CD8-positive, alpha-beta memory T cell (primary cell): ENCODE measurements at regions not wholly inside any gene's neighbourhood (a gene's known extent, or its start where the extent isn't known, plus 50 kb on each side); places are given as distances from the start of the nearest gene placed in this dataset.

Experiments
- CTCF ChIA-PET: fragments of 350-600 bp; sonication (Branson Sonifier 250); formaldehyde crosslinking; loops from one replicate; lab custom pipeline; 2021; ENCODE audit warnings: antibody characterized with exemption; lab: Charles Lee
- POLR2A ChIA-PET: fragments of 350-600 bp; sonication (Branson Sonifier 250); formaldehyde crosslinking; loops from one replicate; lab custom pipeline; 2021; ENCODE audit warnings: antibody characterized with exemption; lab: Charles Lee
- DNase-seq, 5 donors: peaks; one replicate each; pipeline versions ENCODE4 v3.0.0 to v3.0.0-alpha.2; 2020 to 2022; ENCODE audit warnings: mixed read lengths in 1 of 5
- H3K27ac ChIP-seq: one replicate; pipeline ENCODE4 v1.7.0; 2013; ENCODE audit warnings: low read depth, mild to moderate bottlenecking, low read length, moderate library complexity
- H3K27me3 ChIP-seq: 2 replicates; pipeline ENCODE4 v1.7.0; 2013; ENCODE audit warnings: low read length, mild to moderate bottlenecking; ENCODE audit not compliant: insufficient read depth, poor library complexity, severe bottlenecking
- H3K36me3 ChIP-seq: 2 replicates; pipeline ENCODE4 v1.7.0; 2013; ENCODE audit warnings: mild to moderate bottlenecking, low read length, moderate library complexity; ENCODE audit not compliant: insufficient read depth
- H3K4me1 ChIP-seq: 2 replicates; pipeline ENCODE4 v1.7.0; 2013; ENCODE audit warnings: mild to moderate bottlenecking, low read length, moderate library complexity; ENCODE audit not compliant: insufficient read depth
- H3K4me3 ChIP-seq: 2 replicates; pipeline ENCODE4 v1.7.0; 2013; ENCODE audit warnings: mild to moderate bottlenecking, low read length
- H3K9me3 ChIP-seq: 2 replicates; pipeline ENCODE4 v1.7.0; 2013; ENCODE audit warnings: mild to moderate bottlenecking, low read length
- H3K27ac Mint-ChIP-seq, 8 donors: one replicate each; pipeline ENCODE4 v1.8.0; 2020 to 2021; ENCODE audit warnings: mixed read lengths in 8 of 8, mild to moderate bottlenecking in 6 of 8, inconsistent platforms in 3 of 8, moderate library complexity in 3 of 8
- H3K27me3 Mint-ChIP-seq, 2 donors: one replicate each; pipeline ENCODE4 v1.8.0; 2020 to 2021; ENCODE audit warnings: mixed read lengths in 2 of 2, mild to moderate bottlenecking in 1 of 2, moderate library complexity in 1 of 2
- H3K36me3 Mint-ChIP-seq, 3 donors: one replicate each; pipeline ENCODE4 v1.8.0; 2020 to 2021; ENCODE audit warnings: mixed read lengths in 3 of 3, inconsistent platforms in 1 of 3, mild to moderate bottlenecking in 1 of 3
- H3K4me1 Mint-ChIP-seq, 3 donors: one replicate each; pipeline ENCODE4 v1.8.0; 2020 to 2021; ENCODE audit warnings: mixed read lengths in 3 of 3, inconsistent platforms in 1 of 3, mild to moderate bottlenecking in 1 of 3
- H3K4me3 Mint-ChIP-seq, 7 donors: one replicate each; pipeline ENCODE4 v1.8.0; 2020 to 2021; ENCODE audit warnings: mixed read lengths in 7 of 7, mild to moderate bottlenecking in 6 of 7, moderate library complexity in 4 of 7, inconsistent platforms in 2 of 7
- H3K9me3 Mint-ChIP-seq, 5 donors: one replicate each; pipeline ENCODE4 v1.8.0; 2020 to 2022; ENCODE audit warnings: mixed read lengths in 5 of 5, mild to moderate bottlenecking in 3 of 5, moderate library complexity in 2 of 5, inconsistent platforms in 1 of 5

DNA sequence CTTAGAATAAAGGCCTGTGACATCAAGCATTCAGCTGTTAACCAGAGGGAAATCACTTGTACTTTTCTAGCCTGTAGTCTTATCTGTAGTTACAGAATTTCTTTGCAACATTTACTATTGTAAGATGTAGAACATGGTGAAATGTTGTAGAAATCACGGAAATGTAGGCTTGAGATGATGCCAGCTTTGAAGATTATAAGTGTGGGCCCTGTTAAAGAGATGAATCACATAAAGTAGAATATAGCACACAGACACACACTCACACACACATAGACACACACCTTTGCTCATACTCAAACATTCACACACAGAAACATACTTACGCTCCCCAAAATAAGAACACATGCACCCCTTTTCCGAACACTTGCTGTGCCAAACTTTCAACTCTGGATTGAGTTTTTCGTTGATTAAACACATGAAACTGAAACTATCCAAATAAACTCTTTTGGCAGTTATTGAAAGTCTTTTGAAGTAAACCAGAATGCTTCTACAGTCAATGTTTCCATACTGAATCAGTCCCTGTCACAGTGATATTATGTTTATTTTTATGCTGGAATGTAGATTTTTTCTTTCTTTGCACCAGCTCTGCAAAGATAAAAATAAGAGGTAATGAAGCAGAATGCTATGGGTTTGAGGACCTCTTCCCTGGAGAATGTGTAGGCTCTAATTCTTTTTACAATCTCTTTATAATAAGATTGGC, 230.3 kb upstream of the MEOX2 start:
- no peaks in the 10 kb centered on the region for H3K36me3 Mint-ChIP-seq
- H3K27me3 ChIP-seq: no peaks in the 10 kb centered on the region
- DNase-seq: no peak
- ChIA-PET POLR2A (no interaction called here), CTCF (no interaction called here)
- H3K27ac ChIP-seq: no peak overlapping the region
- no peak overlapping the region for H3K4me3 ChIP-seq
- H3K4me1 ChIP-seq: no peaks in the 10 kb centered on the region
- no peaks in the 10 kb centered on the region for H3K36me3 ChIP-seq
- H3K27ac Mint-ChIP-seq: no peak overlapping the region
- no peak overlapping the region for H3K4me3 Mint-ChIP-seq
- H3K9me3 ChIP-seq: no peaks in the 10 kb centered on the region
- peaks cover 0 to 16% (median 2%) of the 10 kb centered on the region in 5 donors for H3K9me3 Mint-ChIP-seq
- H3K27me3 Mint-ChIP-seq: no peaks in the 10 kb centered on the region
- no peaks in the 10 kb centered on the region for H3K4me1 Mint-ChIP-seq

DNA sequence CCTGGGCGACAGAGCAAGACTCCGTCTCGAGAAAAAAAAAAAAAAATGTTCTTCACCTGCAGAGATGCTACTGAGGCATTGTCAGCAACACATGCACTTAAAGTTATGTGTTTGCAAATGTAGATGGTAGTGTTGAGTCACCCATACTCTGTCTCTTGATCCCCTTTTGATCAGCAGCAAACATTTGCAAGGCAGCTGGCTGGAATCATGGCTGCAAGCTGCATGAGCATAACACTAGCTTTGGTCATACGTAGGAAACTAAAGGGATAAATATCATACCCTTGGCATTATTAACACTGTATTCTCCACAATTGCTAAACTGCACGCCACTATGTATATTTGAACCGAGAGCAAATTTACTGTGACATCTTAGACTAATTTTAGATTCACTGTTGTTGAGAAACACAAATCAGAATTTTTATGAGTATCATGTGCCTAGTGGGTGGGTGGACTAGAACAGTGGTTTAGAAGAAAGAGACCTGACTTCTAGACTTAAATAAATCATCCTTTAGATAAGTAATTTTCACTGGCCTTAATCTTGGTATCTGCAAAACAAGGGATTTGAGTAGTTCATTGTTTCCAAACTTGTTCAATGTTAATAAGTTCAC, 229.3 kb upstream of the MEOX2 start:
- Histone ChIP-seq H3K36me3 (no peaks in the 10 kb centered on the region), H3K4me1 (no peaks in the 10 kb centered on the region), H3K27me3 (no peaks in the 10 kb centered on the region), H3K9me3 (no peaks in the 10 kb centered on the region), H3K27ac (no peak overlapping the region), H3K4me3 (no peak overlapping the region)
- Mint-ChIP-seq H3K9me3 (peaks cover 0 to 12% (median 2%) of the 10 kb centered on the region in 5 donors), H3K4me3 (no peak overlapping the region), H3K36me3 (no peaks in the 10 kb centered on the region), H3K4me1 (no peaks in the 10 kb centered on the region), H3K27ac (no peak overlapping the region), H3K27me3 (no peaks in the 10 kb centered on the region)
- ChIA-PET POLR2A (no interaction called here), CTCF (no interaction called here)
- DNase-seq: no peak

- Mint-ChIP-seq H3K4me3 (no peak overlapping the region), H3K9me3 (peaks cover 0 to 8% (median 2%) of the 10 kb centered on the region in 5 donors), H3K4me1 (no peaks in the 10 kb centered on the region), H3K27ac (no peak overlapping the region), H3K27me3 (no peaks in the 10 kb centered on the region), H3K36me3 (no peaks in the 10 kb centered on the region)
- H3K27ac ChIP-seq: no peak overlapping the region
- ChIA-PET CTCF (no interaction called here), POLR2A (no interaction called here)
- no peak for DNase-seq
- no peaks in the 10 kb centered on the region for H3K4me1 ChIP-seq
- no peak overlapping the region for H3K4me3 ChIP-seq
- no peaks in the 10 kb centered on the region for H3K36me3 ChIP-seq
- no peaks in the 10 kb centered on the region for H3K27me3 ChIP-seq
- H3K9me3 ChIP-seq: no peaks in the 10 kb centered on the region
Measured at GRCh38 chr7:15914611-15915010, 228.1 kb upstream of the MEOX2 start.

DNA sequence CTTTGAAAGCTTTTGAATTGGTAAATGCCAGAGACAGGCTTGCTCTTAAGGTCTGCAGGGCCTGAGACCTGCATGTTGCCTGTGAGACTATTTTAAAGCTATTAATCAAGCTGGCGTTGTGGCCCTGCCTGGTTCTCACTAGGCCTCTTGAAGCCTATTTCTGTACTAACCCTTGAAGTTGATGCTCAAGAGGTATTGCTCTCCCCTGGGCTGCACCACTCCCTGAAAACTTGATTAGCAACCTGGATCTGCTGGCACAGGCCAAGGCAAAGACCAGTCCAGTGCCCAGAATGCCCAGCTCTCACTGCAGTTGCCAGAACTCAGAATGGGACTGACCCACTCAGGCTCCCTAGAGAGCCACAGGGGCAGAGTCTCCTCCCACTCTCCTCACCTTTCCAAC, 220.0 kb upstream of the MEOX2 start:
- Histone ChIP-seq H3K4me1 (no peaks in the 10 kb centered on the region), H3K27me3 (no peaks in the 10 kb centered on the region), H3K36me3 (no peaks in the 10 kb centered on the region), H3K4me3 (no peak overlapping the region), H3K9me3 (no peaks in the 10 kb centered on the region), H3K27ac (no peak overlapping the region)
- no peak overlapping the region for H3K27ac Mint-ChIP-seq
- peaks cover 4 to 16% (median 6%) of the 10 kb centered on the region in 5 donors for H3K9me3 Mint-ChIP-seq
- H3K4me3 Mint-ChIP-seq: no peak overlapping the region
- no peaks in the 10 kb centered on the region for H3K36me3 Mint-ChIP-seq
- no peaks in the 10 kb centered on the region for H3K4me1 Mint-ChIP-seq
- DNase-seq: no peak
- POLR2A ChIA-PET: no interaction called here
- H3K27me3 Mint-ChIP-seq: no peaks in the 10 kb centered on the region
- CTCF ChIA-PET: no interaction called here

DNA sequence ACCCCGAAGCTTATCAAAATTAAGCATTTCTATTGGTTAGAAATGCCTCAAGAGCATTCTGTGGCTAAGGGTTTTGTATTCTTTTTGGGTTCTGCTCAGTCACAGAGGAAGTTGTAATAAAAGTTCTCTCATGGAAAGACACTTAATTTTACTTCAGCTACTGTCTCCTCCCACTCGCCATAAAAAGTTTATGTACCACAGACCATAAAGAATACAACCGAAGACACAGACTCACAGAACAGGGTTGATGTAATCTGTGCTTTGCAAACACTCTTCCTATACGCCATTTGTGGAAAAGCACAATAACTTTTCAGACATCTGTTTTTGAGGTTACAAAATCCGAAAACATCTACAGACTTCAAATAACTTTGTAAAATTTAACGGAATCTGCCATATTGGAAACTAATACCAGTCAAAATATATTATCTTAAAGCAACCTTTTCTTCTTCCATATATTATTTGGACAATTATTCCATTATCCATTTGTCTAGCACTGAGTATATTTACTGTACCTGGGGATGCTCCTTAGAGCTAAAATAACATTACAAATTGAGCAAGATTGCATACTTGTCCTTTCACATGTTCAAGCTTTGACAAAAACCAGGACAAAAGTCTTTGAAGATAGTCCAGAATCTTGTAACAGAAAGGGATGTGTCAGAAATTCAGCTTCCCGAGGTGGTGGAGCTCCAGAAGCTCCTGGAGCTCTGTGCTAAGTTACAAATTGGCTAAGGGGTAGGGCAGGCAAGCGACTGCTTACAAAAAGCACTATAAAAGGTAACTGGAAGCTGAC, 219.0 kb upstream of the MEOX2 start:
- CTCF ChIA-PET: no interaction called here
- Histone ChIP-seq H3K36me3 (no peaks in the 10 kb centered on the region), H3K4me1 (no peaks in the 10 kb centered on the region), H3K27me3 (no peaks in the 10 kb centered on the region), H3K9me3 (no peaks in the 10 kb centered on the region), H3K27ac (no peak overlapping the region), H3K4me3 (no peak overlapping the region)
- no peak overlapping the region for H3K27ac Mint-ChIP-seq
- no peaks in the 10 kb centered on the region for H3K27me3 Mint-ChIP-seq
- H3K9me3 Mint-ChIP-seq: peaks cover 5 to 17% (median 6%) of the 10 kb centered on the region in 5 donors
- H3K36me3 Mint-ChIP-seq: no peaks in the 10 kb centered on the region
- no peak overlapping the region for H3K4me3 Mint-ChIP-seq
- no peak for DNase-seq
- no peaks in the 10 kb centered on the region for H3K4me1 Mint-ChIP-seq
- POLR2A ChIA-PET: no interaction called here

DNA sequence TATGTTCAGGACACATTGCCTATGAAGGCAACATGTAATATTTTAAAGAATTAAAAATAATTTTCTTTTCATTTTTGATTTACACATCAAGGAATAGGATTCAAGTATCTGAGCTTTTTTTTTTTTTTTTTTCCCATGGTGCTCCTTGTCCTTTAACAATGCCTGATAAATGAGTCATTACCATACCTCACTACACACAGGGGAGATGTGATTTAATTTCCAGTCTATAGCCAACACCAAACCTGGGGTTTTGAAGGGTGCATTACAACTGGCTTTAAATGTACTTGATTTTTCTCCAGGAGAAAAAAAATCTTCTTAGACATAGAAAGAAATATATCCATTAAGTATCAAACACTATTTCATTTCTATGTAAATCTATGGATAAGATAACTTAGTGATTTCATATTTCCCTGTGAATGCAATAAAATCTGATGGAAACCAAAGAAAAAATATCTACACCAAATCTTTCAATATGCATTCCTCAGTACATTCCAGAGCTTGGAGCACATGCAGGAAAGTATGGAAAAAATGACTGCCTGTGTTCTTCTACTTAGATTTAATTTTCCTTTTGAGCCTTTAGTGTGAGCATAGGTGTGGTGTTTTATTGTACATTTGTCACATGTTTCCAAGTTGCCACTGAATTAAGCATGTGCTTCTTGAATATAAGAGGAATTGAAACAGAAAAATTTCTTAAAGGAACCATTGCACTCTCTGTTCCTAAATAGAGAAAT, 204.8 kb upstream of the MEOX2 start:
- no peaks in the 10 kb centered on the region for H3K4me1 ChIP-seq
- no peak overlapping the region for H3K4me3 ChIP-seq
- Mint-ChIP-seq H3K9me3 (peaks cover 1 to 13% (median 6%) of the 10 kb centered on the region in 5 donors), H3K27ac (no peak overlapping the region), H3K27me3 (no peaks in the 10 kb centered on the region), H3K36me3 (no peaks in the 10 kb centered on the region), H3K4me3 (no peak overlapping the region), H3K4me1 (no peaks in the 10 kb centered on the region)
- DNase-seq: no peak
- ChIA-PET CTCF (no interaction called here), POLR2A (no interaction called here)
- no peaks in the 10 kb centered on the region for H3K36me3 ChIP-seq
- H3K9me3 ChIP-seq: no peaks in the 10 kb centered on the region
- H3K27me3 ChIP-seq: no peaks in the 10 kb centered on the region
- H3K27ac ChIP-seq: no peak overlapping the region

- no peaks in the 10 kb centered on the region for H3K4me1 ChIP-seq
- H3K27me3 ChIP-seq: no peaks in the 10 kb centered on the region
- H3K9me3 ChIP-seq: no peaks in the 10 kb centered on the region
- H3K4me3 ChIP-seq: no peak overlapping the region
- H3K9me3 Mint-ChIP-seq: peaks cover 1 to 13% (median 4%) of the 10 kb centered on the region in 5 donors
- H3K36me3 Mint-ChIP-seq: no peaks in the 10 kb centered on the region
- H3K4me1 Mint-ChIP-seq: no peaks in the 10 kb centered on the region
- DNase-seq: no peak
- H3K4me3 Mint-ChIP-seq: no peak overlapping the region
- no peak overlapping the region for H3K27ac Mint-ChIP-seq
- ChIA-PET CTCF (no interaction called here), POLR2A (no interaction called here)
- H3K27ac ChIP-seq: no peak overlapping the region
- no peaks in the 10 kb centered on the region for H3K27me3 Mint-ChIP-seq
- H3K36me3 ChIP-seq: no peaks in the 10 kb centered on the region
Measured at GRCh38 chr7:15889507-15889906, 203.0 kb upstream of the MEOX2 start.

- H3K36me3 ChIP-seq: no peaks in the 10 kb centered on the region
- H3K9me3 ChIP-seq: no peaks in the 10 kb centered on the region
- Mint-ChIP-seq H3K9me3 (peaks cover 0 to 13% (median 3%) of the 10 kb centered on the region in 5 donors), H3K27me3 (no peaks in the 10 kb centered on the region), H3K36me3 (no peaks in the 10 kb centered on the region), H3K4me3 (no peak overlapping the region), H3K27ac (no peak overlapping the region), H3K4me1 (no peaks in the 10 kb centered on the region)
- ChIA-PET POLR2A (no interaction called here), CTCF (no interaction called here)
- DNase-seq: no peak
- H3K4me1 ChIP-seq: no peaks in the 10 kb centered on the region
- H3K27ac ChIP-seq: no peak overlapping the region
- no peaks in the 10 kb centered on the region for H3K27me3 ChIP-seq
- H3K4me3 ChIP-seq: no peak overlapping the region
Measured at GRCh38 chr7:15888090-15888489, 201.6 kb upstream of the MEOX2 start.
